Breast epithelium (tissue), 3 donors: ENCODE measurements at regions not wholly inside any gene's neighbourhood (a gene's known extent, or its start where the extent isn't known, plus 50 kb on each side); places are given as distances from the start of the nearest gene placed in this dataset.

ENCODE experiments used
- POLR2A ChIP-seq: fragments of 450-650 bp; IDR thresholded peaks from one replicate; pipeline ENCODE4 v1.6.1; 2016; ENCODE audit warnings: antibody characterized with exemption, mild to moderate bottlenecking, moderate library complexity
- TF ChIP-seq, protein P1 (sequence below), 3 donors: fragments of 450-650 bp; IDR thresholded peaks; one replicate each; pipeline ENCODE4 v1.5.1; 2016 to 2017; ENCODE audit warnings: antibody characterized with exemption in 3 of 3, mild to moderate bottlenecking in 3 of 3, moderate library complexity in 3 of 3

DNA sequence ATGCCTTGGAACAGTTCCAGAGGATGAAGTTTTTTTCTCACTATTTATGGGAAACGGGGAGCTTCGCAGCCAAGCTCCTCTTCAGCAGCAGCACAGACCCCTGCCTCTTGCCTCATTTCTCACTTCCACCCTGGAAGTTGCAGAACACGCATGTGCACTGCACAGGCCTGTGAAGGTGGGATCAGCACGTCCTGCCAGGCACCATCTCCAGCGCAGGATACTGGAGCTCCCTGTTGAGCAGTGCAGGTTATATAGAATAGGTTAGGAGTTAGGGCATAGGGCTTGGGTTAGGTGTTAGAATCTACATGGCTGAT, 110.1 kb upstream of the CENPE start:
- TF ChIP-seq, protein P1, sequence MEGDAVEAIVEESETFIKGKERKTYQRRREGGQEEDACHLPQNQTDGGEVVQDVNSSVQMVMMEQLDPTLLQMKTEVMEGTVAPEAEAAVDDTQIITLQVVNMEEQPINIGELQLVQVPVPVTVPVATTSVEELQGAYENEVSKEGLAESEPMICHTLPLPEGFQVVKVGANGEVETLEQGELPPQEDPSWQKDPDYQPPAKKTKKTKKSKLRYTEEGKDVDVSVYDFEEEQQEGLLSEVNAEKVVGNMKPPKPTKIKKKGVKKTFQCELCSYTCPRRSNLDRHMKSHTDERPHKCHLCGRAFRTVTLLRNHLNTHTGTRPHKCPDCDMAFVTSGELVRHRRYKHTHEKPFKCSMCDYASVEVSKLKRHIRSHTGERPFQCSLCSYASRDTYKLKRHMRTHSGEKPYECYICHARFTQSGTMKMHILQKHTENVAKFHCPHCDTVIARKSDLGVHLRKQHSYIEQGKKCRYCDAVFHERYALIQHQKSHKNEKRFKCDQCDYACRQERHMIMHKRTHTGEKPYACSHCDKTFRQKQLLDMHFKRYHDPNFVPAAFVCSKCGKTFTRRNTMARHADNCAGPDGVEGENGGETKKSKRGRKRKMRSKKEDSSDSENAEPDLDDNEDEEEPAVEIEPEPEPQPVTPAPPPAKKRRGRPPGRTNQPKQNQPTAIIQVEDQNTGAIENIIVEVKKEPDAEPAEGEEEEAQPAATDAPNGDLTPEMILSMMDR (IDR thresholded peaks at IDR 0.05) = no peak
- no peak for TF ChIP-seq POLR2A
